Adrenal gland (tissue), 9 donors: ENCODE measurements at regions not wholly inside any gene's neighbourhood (a gene's known extent, or its start where the extent isn't known, plus 50 kb on each side); places are given as distances from the start of the nearest gene placed in this dataset.

Source experiments
- DNase-seq, 7 donors: peaks; one replicate each; pipeline ENCODE4 v3.0.0-alpha.2; 2019 to 2020
- H3K27ac ChIP-seq, 5 donors: fragments of 200-600 bp; sonication (generic) in 4 of 5; 1 replicate in 3 of 5; 2 replicates in 2 of 5; pipeline versions ENCODE4 v1.5.1 to v1.8.0; 2016 to 2020; ENCODE audit warnings: mild to moderate bottlenecking in 1 of 5
- H3K27me3 ChIP-seq: fragments of 200-600 bp; 2 replicates; pipeline ENCODE4 v1.8.0; 2021
- H3K36me3 ChIP-seq, 2 donors: fragments of 200-600 bp; replicated peaks in 1 of 2; 1 replicate in 1 of 2; 2 replicates in 1 of 2; pipeline versions ENCODE4 v1.5.1 to v1.8.0; 2018 to 2022
- H3K4me1 ChIP-seq, 2 donors: fragments of 200-600 bp; replicated peaks in 1 of 2; 1 replicate in 1 of 2; 2 replicates in 1 of 2; pipeline versions ENCODE4 v1.5.1 to v1.8.0; 2018 to 2021
- H3K4me3 ChIP-seq, 4 donors: fragments of 200-600 bp; sonication (generic) in 3 of 4; one replicate each; pipeline ENCODE4 v1.5.1; 2016 to 2018
- H3K9me3 ChIP-seq, 3 donors: fragments of 200-600 bp; sonication (generic) in 1 of 3; replicated peaks in 1 of 3; 1 replicate in 2 of 3; 2 replicates in 1 of 3; pipeline versions ENCODE4 v1.5.1 to v1.8.0; 2016 to 2021
- POLR2A ChIP-seq, 2 donors: fragments of 450-650 bp; IDR thresholded peaks; one replicate each; pipeline ENCODE4 v1.6.1; 2017; ENCODE audit warnings: antibody characterized with exemption in 2 of 2, mild to moderate bottlenecking in 2 of 2, moderate library complexity in 1 of 2
- WGBS, 4 donors: extraction: QIAGEN DNeasy Blood & Tissue Kit in 2 of 4; methylation state at CpG; one replicate each; pipeline versions ENCODE4 v1.1.5 to v1.1.7; 2013 to 2017; 5-methylcytosine and 5-hydroxymethylcytosine counted together
- intact Hi-C, 2 donors: fragments of 100-400 bp; cut with DNase I; formaldehyde crosslinking; loops; one replicate each; pipeline versions ENCODE4 v1.14.1 to v1.15.0; 2022 to 2023
- TF ChIP-seq, protein P1 (sequence below), 6 experiments: fragments of 450-650 bp in 4 of 6; fragments of 200-600 bp in 2 of 6; sonication (generic) in 1 of 6; IDR thresholded peaks; 1 replicate in 5 of 6; 2 replicates in 1 of 6; pipeline versions ENCODE4 v1.5.1 to v1.8.0; 2016 to 2021; ENCODE audit warnings: antibody characterized with exemption in 6 of 6, mild to moderate bottlenecking in 2 of 6, moderate library complexity in 1 of 6
- donor health status: healthy with polysubstance abuse.
- donor health status: Bipolar disorder and iron deficiency.
- donor health status: DM: yes; HTN: yes; CAD: no.
- donor health status: DM: no; HTN: no; CAD: no.
- donor health status: DM: no; HTN: no; CAD: no.

- Histone ChIP-seq H3K9me3 (no peaks in the 10 kb centered on the region), H3K27me3 (no peaks in the 10 kb centered on the region), H3K36me3 (no peaks in the 10 kb centered on the region), H3K27ac (no peak overlapping the region), H3K4me1 (no peaks in the 10 kb centered on the region), H3K4me3 (no peak overlapping the region)
- WGBS, 4 donors, result 62 to 69% (median 64%) methylated on average over 3 of the region's 3 CpGs
- intact Hi-C loops, result no loop called here
- TF ChIP-seq, protein P1, sequence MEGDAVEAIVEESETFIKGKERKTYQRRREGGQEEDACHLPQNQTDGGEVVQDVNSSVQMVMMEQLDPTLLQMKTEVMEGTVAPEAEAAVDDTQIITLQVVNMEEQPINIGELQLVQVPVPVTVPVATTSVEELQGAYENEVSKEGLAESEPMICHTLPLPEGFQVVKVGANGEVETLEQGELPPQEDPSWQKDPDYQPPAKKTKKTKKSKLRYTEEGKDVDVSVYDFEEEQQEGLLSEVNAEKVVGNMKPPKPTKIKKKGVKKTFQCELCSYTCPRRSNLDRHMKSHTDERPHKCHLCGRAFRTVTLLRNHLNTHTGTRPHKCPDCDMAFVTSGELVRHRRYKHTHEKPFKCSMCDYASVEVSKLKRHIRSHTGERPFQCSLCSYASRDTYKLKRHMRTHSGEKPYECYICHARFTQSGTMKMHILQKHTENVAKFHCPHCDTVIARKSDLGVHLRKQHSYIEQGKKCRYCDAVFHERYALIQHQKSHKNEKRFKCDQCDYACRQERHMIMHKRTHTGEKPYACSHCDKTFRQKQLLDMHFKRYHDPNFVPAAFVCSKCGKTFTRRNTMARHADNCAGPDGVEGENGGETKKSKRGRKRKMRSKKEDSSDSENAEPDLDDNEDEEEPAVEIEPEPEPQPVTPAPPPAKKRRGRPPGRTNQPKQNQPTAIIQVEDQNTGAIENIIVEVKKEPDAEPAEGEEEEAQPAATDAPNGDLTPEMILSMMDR (IDR thresholded peaks at IDR 0.05), result no peak
- TF ChIP-seq POLR2A (IDR thresholded peaks at IDR 0.05), result no peak
- no peak for DNase-seq
Observed at GRCh38 chr7:51973939-51974338, 657.3 kb upstream of the COBL start.

DNA sequence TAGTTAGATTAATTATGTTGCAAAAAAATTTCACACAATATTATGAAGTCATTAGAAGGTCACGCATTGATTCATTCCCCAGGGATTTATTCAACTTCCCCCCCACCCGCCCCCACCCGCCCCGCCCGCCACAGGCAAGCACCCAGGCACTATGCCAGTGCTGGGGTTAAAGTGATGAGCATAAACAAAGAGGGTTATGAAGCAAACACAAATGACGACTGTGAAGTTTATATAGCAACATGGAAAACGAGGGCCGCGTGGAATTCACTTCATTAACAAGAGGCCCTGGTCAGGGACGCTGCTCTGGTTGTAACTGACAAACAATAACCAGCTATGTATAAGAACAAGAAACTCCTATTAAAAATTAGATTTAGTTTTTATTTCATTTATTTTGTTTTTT lies 656.5 kb upstream of the COBL start:
- H3K9me3 ChIP-seq, result no peaks in the 10 kb centered on the region
- no peaks in the 10 kb centered on the region for H3K36me3 ChIP-seq
- WGBS, 4 donors, result 81 to 87% (median 85%) methylated on average over 10 of the region's 10 CpGs
- no peak for TF ChIP-seq POLR2A (IDR thresholded peaks at IDR 0.05)
- TF ChIP-seq, protein P1 (IDR thresholded peaks at IDR 0.05), result no peak
- no peaks in the 10 kb centered on the region for H3K27me3 ChIP-seq
- no peak overlapping the region for H3K27ac ChIP-seq
- DNase-seq, result no peak
- intact Hi-C loops, result no loop called here
- H3K4me3 ChIP-seq, result no peak overlapping the region
- H3K4me1 ChIP-seq, result no peaks in the 10 kb centered on the region

GRCh38 chr7:51970961-51971665 lies 654.5 kb upstream of the COBL start:
- Histone ChIP-seq H3K27ac (no peak overlapping the region), H3K36me3 (no peaks in the 10 kb centered on the region), H3K27me3 (no peaks in the 10 kb centered on the region), H3K4me3 (no peak overlapping the region), H3K9me3 (no peaks in the 10 kb centered on the region), H3K4me1 (no peaks in the 10 kb centered on the region)
- TF ChIP-seq POLR2A (IDR thresholded peaks at IDR 0.05), result no peak
- TF ChIP-seq, protein P1 (IDR thresholded peaks at IDR 0.05), result no peak
- 67 to 75% (median 69%) methylated on average over 4 of the region's 4 CpGs for WGBS, 4 donors
- DNase-seq, result no peak
- intact Hi-C loops, result no loop called here

GRCh38 chr7:51968461-51968860 lies 651.9 kb upstream of the COBL start:
- Histone ChIP-seq H3K4me3 (no peak overlapping the region), H3K36me3 (no peaks in the 10 kb centered on the region), H3K27ac (no peak overlapping the region), H3K27me3 (no peaks in the 10 kb centered on the region), H3K4me1 (no peaks in the 10 kb centered on the region), H3K9me3 (no peaks in the 10 kb centered on the region)
- DNase-seq, result no peak
- WGBS, 4 donors, result 51 to 78% (median 75%) methylated on average over 2 of the region's 2 CpGs
- intact Hi-C loops, result loop anchor here in 1 of 2 donors (10.0 kb wide), 1 partner anchor 654 kb away; the partner anchor contains the start of gene COBL
- TF ChIP-seq POLR2A (IDR thresholded peaks at IDR 0.05), result no peak
- TF ChIP-seq, protein P1 (IDR thresholded peaks at IDR 0.05), result no peak
